ENCODE measurements at regions not wholly inside any gene's neighbourhood (a gene's known extent, or its start where the extent isn't known, plus 50 kb on each side); places are given as distances from the start of the nearest gene placed in this dataset.

- TF ChIP-seq SP1 (IDR thresholded peaks at IDR 0.05) (no peak), FOXK2 (IDR thresholded peaks at IDR 0.05) (no peak), CTBP1 (IDR thresholded peaks at IDR 0.05; ENCODE audit: borderline replicate concordance) (no peak), NFRKB (IDR thresholded peaks at IDR 0.05) (no peak), HDGF (IDR thresholded peaks at IDR 0.05; ENCODE audit: borderline replicate concordance) (no peak)
These were observed 791.6 kb upstream of the ARRDC4 start for GRCh38 chr15:97168704-97169475.

Data from HEK293T (cell line).